ENCODE measurements at regions not wholly inside any gene's neighbourhood (a gene's known extent, or its start where the extent isn't known, plus 50 kb on each side); places are given as distances from the start of the nearest gene placed in this dataset.

DNA sequence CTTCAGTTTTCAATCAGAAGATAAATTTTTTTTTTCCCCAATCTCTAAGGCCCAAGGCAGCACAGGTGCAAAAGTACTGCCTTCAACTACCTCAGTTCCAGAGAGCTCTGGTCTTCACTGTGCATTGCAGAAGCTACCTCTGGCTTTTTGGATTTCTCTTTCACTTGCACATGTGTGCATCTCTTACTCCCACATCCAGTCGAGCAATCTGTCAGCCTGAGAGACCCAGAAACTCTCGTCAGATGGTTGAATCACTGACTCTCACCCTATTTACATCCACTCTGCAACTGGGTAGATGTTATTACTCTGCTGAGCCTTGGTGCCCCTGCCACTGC lies 813.8 kb downstream of the NR2F2 start:
- Histone ChIP-seq H3K27me3 (replicated peaks; ENCODE audit: insufficient read depth, low read length) (no peaks in the 10 kb centered on the region), H3K4me1 (ENCODE audit: low read length) (no peaks in the 10 kb centered on the region), H4K20me1 (ENCODE audit: insufficient read depth, low read length) (no peaks in the 10 kb centered on the region), H3K9ac (ENCODE audit: low read length) (no peak overlapping the region), H3K4me2 (ENCODE audit: low read depth, low read length) (no peak overlapping the region), H3K36me3 (replicated peaks; ENCODE audit: insufficient read depth, low read length) (no peaks in the 10 kb centered on the region), H3K27ac (ENCODE audit: low read length) (no peak overlapping the region), H3K9me2 (replicated peaks; ENCODE audit: insufficient read depth, low read length) (no peaks in the 10 kb centered on the region), H3K9me3 (replicated peaks; ENCODE audit: insufficient read depth, low read length) (no peaks in the 10 kb centered on the region), H3F3A (ENCODE audit: insufficient read depth, low read length) (no peaks in the 10 kb centered on the region), H2AFZ (ENCODE audit: low read length) (no peak overlapping the region), H3K79me2 (ENCODE audit: low read length) (no peaks in the 10 kb centered on the region), H3K4me3 (ENCODE audit: low read length) (no peak overlapping the region)
- no peak for TF ChIP-seq EZH2phosphoT487 (IDR thresholded peaks at IDR 0.05; ENCODE audit: low read length)
- no peak for TF ChIP-seq EZH2 (optimal IDR thresholded peaks at IDR 0.05; ENCODE audit: low read depth, low read length)
- TF ChIP-seq, protein P1, sequence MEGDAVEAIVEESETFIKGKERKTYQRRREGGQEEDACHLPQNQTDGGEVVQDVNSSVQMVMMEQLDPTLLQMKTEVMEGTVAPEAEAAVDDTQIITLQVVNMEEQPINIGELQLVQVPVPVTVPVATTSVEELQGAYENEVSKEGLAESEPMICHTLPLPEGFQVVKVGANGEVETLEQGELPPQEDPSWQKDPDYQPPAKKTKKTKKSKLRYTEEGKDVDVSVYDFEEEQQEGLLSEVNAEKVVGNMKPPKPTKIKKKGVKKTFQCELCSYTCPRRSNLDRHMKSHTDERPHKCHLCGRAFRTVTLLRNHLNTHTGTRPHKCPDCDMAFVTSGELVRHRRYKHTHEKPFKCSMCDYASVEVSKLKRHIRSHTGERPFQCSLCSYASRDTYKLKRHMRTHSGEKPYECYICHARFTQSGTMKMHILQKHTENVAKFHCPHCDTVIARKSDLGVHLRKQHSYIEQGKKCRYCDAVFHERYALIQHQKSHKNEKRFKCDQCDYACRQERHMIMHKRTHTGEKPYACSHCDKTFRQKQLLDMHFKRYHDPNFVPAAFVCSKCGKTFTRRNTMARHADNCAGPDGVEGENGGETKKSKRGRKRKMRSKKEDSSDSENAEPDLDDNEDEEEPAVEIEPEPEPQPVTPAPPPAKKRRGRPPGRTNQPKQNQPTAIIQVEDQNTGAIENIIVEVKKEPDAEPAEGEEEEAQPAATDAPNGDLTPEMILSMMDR (IDR thresholded peaks at IDR 0.05; ENCODE audit: low read length): no peak
- no peak for DNase-seq

DNA sequence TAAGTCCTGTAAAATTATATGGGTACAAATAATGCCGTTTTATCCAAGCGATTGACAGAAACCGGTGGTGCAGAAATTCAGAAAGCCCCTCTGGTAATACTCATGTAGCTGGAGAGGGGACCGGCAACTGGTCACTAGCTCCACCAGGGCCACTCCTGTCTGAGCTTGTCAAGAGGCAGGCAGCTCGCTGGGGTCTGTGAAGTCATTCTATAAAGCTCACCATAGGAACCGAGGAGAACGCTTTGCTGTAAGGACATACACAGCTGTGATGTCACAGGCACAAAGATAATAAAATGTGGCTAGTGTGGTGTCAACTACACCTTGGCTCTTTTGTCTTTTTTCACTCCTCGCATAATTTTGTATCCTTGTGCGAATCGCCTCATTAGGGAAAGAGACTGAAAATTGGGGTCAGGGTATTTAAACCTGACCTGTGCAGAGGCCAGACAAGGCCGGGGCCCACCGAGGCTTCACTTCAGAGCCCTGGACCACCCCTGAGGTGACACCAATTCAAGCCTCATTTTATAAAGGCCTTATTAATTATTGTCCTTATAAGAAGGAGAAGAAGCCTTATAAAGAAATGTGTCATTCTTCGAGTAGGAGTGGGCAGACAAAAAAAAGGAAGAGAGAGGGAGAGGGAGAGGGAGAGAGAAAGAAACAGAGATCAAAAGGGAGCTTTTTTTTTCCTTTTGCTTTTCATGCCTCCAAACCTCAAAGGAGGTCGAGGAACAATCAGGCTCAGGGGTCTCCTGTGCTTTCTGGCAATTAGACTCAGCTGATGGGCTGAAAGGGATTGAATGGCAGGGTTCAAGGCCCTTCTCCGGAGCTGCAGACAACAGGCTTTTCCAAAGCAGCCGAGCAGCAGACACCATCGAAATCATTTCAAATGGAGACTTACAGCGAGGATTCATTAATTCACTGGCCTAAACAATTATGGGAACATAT lies 813.3 kb upstream of the ARRDC4 start:
- Histone ChIP-seq H4K20me1 (ENCODE audit: insufficient read depth, low read length) (no peaks in the 10 kb centered on the region), H3K4me3 (ENCODE audit: low read length) (no peak overlapping the region), H3K36me3 (replicated peaks; ENCODE audit: insufficient read depth, low read length) (no peaks in the 10 kb centered on the region), H3F3A (ENCODE audit: insufficient read depth, low read length) (no peaks in the 10 kb centered on the region), H3K4me2 (ENCODE audit: low read depth, low read length) (no peak overlapping the region), H3K9me3 (replicated peaks; ENCODE audit: insufficient read depth, low read length) (no peaks in the 10 kb centered on the region), H3K79me2 (ENCODE audit: low read length) (no peaks in the 10 kb centered on the region), H3K4me1 (ENCODE audit: low read length) (no peaks in the 10 kb centered on the region), H3K9me2 (replicated peaks; ENCODE audit: insufficient read depth, low read length) (no peaks in the 10 kb centered on the region), H3K9ac (ENCODE audit: low read length) (no peak overlapping the region), H3K27me3 (replicated peaks; ENCODE audit: insufficient read depth, low read length) (no peaks in the 10 kb centered on the region), H3K27ac (ENCODE audit: low read length) (no peak overlapping the region), H2AFZ (ENCODE audit: low read length) (no peak overlapping the region)
- no peak for DNase-seq
- TF ChIP-seq EZH2phosphoT487 (IDR thresholded peaks at IDR 0.05; ENCODE audit: low read length) (no peak), EZH2 (optimal IDR thresholded peaks at IDR 0.05; ENCODE audit: low read depth, low read length) (no peak)
- TF ChIP-seq, protein P1 (IDR thresholded peaks at IDR 0.05; ENCODE audit: low read length): no peak

DNA sequence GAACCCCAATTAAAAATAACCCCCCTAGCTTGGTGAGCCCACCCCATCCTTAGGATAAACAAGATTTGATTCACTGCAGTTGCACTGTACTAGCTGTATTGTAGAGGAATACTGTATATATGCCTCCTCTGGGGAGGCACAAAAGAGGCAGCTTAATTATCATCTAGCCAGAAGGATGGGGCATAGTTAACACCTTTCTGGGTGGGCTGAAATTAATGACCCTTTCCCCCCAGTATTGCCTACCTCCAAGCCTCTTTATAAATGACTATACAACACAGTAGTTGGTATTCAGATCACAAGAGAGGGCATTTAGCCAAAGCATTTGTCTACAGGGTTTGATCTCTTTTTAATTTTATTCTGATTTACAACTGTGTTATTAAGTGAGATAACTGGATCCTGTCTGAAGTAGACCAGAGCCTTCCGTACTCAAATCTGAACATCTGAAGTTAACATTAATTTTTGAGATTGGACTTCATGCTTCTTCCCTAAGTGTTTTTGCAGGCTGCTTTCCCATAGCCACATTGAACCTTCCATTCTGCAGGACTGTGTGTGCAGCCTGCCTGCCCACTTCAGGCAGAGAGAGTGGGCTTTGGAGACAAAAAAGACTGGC lies 807.0 kb upstream of the ARRDC4 start:
- H3K79me2 ChIP-seq (ENCODE audit: low read length): no peaks in the 10 kb centered on the region
- no peaks in the 10 kb centered on the region for H3F3A ChIP-seq (ENCODE audit: insufficient read depth, low read length)
- TF ChIP-seq EZH2phosphoT487 (IDR thresholded peaks at IDR 0.05; ENCODE audit: low read length): no peak
- TF ChIP-seq, protein P1 (IDR thresholded peaks at IDR 0.05; ENCODE audit: low read length): no peak
- TF ChIP-seq EZH2 (optimal IDR thresholded peaks at IDR 0.05; ENCODE audit: low read depth, low read length): no peak
- no peak overlapping the region for H3K9ac ChIP-seq (ENCODE audit: low read length)
- no peak overlapping the region for H3K4me2 ChIP-seq (ENCODE audit: low read depth, low read length)
- H3K4me3 ChIP-seq (ENCODE audit: low read length): no peak overlapping the region
- H3K9me2 ChIP-seq (replicated peaks; ENCODE audit: insufficient read depth, low read length): no peaks in the 10 kb centered on the region
- no peaks in the 10 kb centered on the region for H3K4me1 ChIP-seq (ENCODE audit: low read length)
- no peak for DNase-seq
- H3K27ac ChIP-seq (ENCODE audit: low read length): no peak overlapping the region
- H3K36me3 ChIP-seq (replicated peaks; ENCODE audit: insufficient read depth, low read length): no peaks in the 10 kb centered on the region
- no peaks in the 10 kb centered on the region for H4K20me1 ChIP-seq (ENCODE audit: insufficient read depth, low read length)
- no peak overlapping the region for H2AFZ ChIP-seq (ENCODE audit: low read length)
- H3K27me3 ChIP-seq (replicated peaks; ENCODE audit: insufficient read depth, low read length): no peaks in the 10 kb centered on the region
- no peaks in the 10 kb centered on the region for H3K9me3 ChIP-seq (replicated peaks; ENCODE audit: insufficient read depth, low read length)

All from MM.1S (cell line).